ENCODE measurements at regions not wholly inside any gene's neighbourhood (a gene's known extent, or its start where the extent isn't known, plus 50 kb on each side); places are given as distances from the start of the nearest gene placed in this dataset.

GRCh38 chr6:164286011-164286410, 871.5 kb downstream of the QKI start:
- peaks cover 6% of the 10 kb centered on the region for H3K9me3 ChIP-seq (ENCODE audit: low read length)
- no peaks in the 10 kb centered on the region for H3K27me3 ChIP-seq (ENCODE audit: insufficient read depth, low read length)
- H3K4me1 ChIP-seq (ENCODE audit: insufficient read depth, low read length) = no peaks in the 10 kb centered on the region
- H3K36me3 ChIP-seq (ENCODE audit: insufficient read depth, low read length) = no peaks in the 10 kb centered on the region
- no peak overlapping the region for H2AFZ ChIP-seq (ENCODE audit: low read depth, low read length)
- H3K4me3 ChIP-seq (ENCODE audit: low read length) = no peak overlapping the region

GRCh38 chr6:164283574-164283973, 869.1 kb downstream of the QKI start:
- H3K4me3 ChIP-seq (ENCODE audit: low read length) = no peak overlapping the region
- H3K27me3 ChIP-seq (ENCODE audit: insufficient read depth, low read length) = no peaks in the 10 kb centered on the region
- no peak overlapping the region for H2AFZ ChIP-seq (ENCODE audit: low read depth, low read length)
- no peaks in the 10 kb centered on the region for H3K36me3 ChIP-seq (ENCODE audit: insufficient read depth, low read length)
- no peaks in the 10 kb centered on the region for H3K4me1 ChIP-seq (ENCODE audit: insufficient read depth, low read length)
- H3K9me3 ChIP-seq (ENCODE audit: low read length) = peaks cover 13% of the 10 kb centered on the region

GRCh38 chr6:164276211-164276610, 861.7 kb downstream of the QKI start:
- Histone ChIP-seq H2AFZ (ENCODE audit: low read depth, low read length) (no peak overlapping the region), H3K9me3 (ENCODE audit: low read length) (peaks cover 17% of the 10 kb centered on the region), H3K4me1 (ENCODE audit: insufficient read depth, low read length) (no peaks in the 10 kb centered on the region), H3K36me3 (ENCODE audit: insufficient read depth, low read length) (no peaks in the 10 kb centered on the region), H3K27me3 (ENCODE audit: insufficient read depth, low read length) (no peaks in the 10 kb centered on the region), H3K4me3 (ENCODE audit: low read length) (no peak overlapping the region)

GRCh38 chr6:164275773-164276172, 861.3 kb downstream of the QKI start:
- H3K4me3 ChIP-seq (ENCODE audit: low read length) = no peak overlapping the region
- H3K9me3 ChIP-seq (ENCODE audit: low read length) = peaks cover 19% of the 10 kb centered on the region
- H3K4me1 ChIP-seq (ENCODE audit: insufficient read depth, low read length) = no peaks in the 10 kb centered on the region
- no peaks in the 10 kb centered on the region for H3K36me3 ChIP-seq (ENCODE audit: insufficient read depth, low read length)
- H3K27me3 ChIP-seq (ENCODE audit: insufficient read depth, low read length) = no peaks in the 10 kb centered on the region
- no peak overlapping the region for H2AFZ ChIP-seq (ENCODE audit: low read depth, low read length)

DNA sequence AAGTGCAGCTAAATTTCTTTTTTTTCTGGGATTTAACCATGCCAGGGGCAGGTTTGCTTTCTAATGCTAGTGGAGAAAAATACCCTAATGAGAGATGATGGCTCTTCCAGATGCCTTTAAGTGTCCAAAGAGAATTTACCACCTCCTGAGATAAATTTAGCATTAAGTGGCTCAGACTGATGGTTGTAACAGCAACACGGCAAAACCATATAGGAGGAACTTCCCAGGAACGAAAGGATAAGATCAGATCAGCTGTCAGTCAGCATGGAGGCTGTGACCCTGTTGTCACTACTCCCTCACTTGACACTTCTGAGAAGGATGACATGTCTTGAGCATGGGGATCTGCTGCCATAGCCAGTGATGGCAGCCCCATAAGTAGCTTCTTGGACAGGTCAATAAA, 860.0 kb downstream of the QKI start:
- no peak overlapping the region for H2AFZ ChIP-seq (ENCODE audit: low read depth, low read length)
- H3K4me1 ChIP-seq (ENCODE audit: insufficient read depth, low read length) = no peaks in the 10 kb centered on the region
- no peaks in the 10 kb centered on the region for H3K36me3 ChIP-seq (ENCODE audit: insufficient read depth, low read length)
- H3K4me3 ChIP-seq (ENCODE audit: low read length) = no peak overlapping the region
- no peaks in the 10 kb centered on the region for H3K27me3 ChIP-seq (ENCODE audit: insufficient read depth, low read length)
- peaks cover 12% of the 10 kb centered on the region for H3K9me3 ChIP-seq (ENCODE audit: low read length)

DNA sequence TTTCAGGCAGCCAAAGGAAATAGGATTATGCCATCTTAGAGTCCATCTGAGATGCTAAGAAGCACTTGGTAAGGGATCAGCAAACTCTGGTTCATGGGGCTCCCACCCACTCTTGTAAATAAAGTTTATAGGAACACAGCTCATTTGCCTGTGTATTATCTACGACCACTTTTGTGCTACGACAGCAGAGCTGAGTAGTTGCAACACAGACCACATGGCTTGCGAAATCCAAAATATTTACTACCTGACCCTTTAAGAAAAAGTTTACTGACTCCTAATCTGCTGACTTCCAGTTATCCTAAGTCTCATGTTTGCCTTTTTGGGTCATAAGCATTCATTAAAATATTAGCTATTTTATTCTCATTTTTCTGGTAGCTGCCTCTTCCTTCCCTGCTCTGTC, 859.0 kb downstream of the QKI start:
- H3K4me3 ChIP-seq (ENCODE audit: low read length) = no peak overlapping the region
- no peaks in the 10 kb centered on the region for H3K4me1 ChIP-seq (ENCODE audit: insufficient read depth, low read length)
- no peaks in the 10 kb centered on the region for H3K27me3 ChIP-seq (ENCODE audit: insufficient read depth, low read length)
- H2AFZ ChIP-seq (ENCODE audit: low read depth, low read length) = no peak overlapping the region
- H3K9me3 ChIP-seq (ENCODE audit: low read length) = peaks cover 8% of the 10 kb centered on the region
- no peaks in the 10 kb centered on the region for H3K36me3 ChIP-seq (ENCODE audit: insufficient read depth, low read length)

DNA sequence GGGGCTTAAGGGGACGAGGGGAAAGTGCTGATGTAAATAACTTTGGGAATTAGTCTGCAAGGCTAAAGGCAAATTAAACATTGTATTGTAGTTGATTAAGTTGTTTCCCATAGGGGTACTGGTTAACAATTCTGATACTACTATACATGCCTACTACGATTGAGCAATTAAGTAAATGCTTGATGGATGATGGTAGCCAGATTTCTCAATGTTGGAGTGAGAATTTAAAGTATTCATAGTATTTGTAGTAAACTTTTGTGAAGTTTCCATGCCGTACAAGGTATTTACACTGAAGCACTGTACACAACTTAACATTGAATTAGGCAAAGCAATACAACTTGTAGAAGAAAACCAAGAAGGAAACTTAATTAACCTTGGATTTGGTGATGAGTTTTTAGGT, 852.3 kb downstream of the QKI start:
- Histone ChIP-seq H3K36me3 (ENCODE audit: insufficient read depth, low read length) (no peaks in the 10 kb centered on the region), H3K9me3 (ENCODE audit: low read length) (peaks cover 5% of the 10 kb centered on the region), H3K27me3 (ENCODE audit: insufficient read depth, low read length) (no peaks in the 10 kb centered on the region), H2AFZ (ENCODE audit: low read depth, low read length) (no peak overlapping the region), H3K4me3 (ENCODE audit: low read length) (no peak overlapping the region), H3K4me1 (ENCODE audit: insufficient read depth, low read length) (peaks cover 3% of the 10 kb centered on the region)

DNA sequence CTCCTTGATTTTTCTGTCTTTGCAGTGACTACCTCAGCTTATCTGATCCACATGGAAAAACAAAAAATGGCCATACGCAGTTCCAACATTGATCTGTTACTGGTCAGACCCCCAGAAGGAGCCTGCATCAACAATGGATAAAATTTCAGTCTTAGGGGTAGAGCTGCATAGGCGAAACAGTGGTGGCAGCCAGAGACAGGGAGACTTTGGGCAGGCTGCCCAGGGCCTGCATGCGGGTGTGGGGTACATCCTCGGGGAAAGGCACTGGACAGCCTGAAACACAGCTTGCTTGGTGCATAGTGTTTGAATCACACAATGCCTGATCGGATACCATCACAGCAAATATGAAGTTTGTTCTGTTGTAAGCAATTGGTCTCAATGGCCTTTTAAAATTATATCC, 847.8 kb downstream of the QKI start:
- Histone ChIP-seq H3K27me3 (ENCODE audit: insufficient read depth, low read length) (no peaks in the 10 kb centered on the region), H3K4me1 (ENCODE audit: insufficient read depth, low read length) (peaks cover 6% of the 10 kb centered on the region), H3K4me3 (ENCODE audit: low read length) (no peak overlapping the region), H3K36me3 (ENCODE audit: insufficient read depth, low read length) (no peaks in the 10 kb centered on the region), H2AFZ (ENCODE audit: low read depth, low read length) (no peak overlapping the region), H3K9me3 (ENCODE audit: low read length) (no peaks in the 10 kb centered on the region)

DNA sequence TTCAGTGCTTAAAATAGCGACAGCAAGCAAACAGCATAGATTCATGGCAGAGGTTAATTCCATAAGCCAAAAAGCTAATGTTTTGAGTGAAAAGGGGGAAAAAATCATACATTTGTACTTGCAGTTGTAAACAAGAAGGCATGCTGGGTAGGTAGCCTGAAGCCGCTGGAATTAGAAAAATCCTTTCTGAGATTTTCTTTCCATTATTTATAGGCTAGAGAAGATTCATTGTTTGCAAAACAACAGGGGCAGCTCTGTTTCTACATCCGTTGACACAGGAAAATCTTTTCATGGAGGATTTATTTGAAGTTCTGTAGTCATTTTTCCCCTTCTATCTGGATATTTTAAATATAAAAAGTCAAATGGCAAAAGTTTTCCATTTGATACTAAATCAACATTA, 843.9 kb downstream of the QKI start:
- Histone ChIP-seq H3K36me3 (ENCODE audit: insufficient read depth, low read length) (no peaks in the 10 kb centered on the region), H3K4me1 (ENCODE audit: insufficient read depth, low read length) (peaks cover 6% of the 10 kb centered on the region), H3K9me3 (ENCODE audit: low read length) (no peaks in the 10 kb centered on the region), H3K27me3 (ENCODE audit: insufficient read depth, low read length) (no peaks in the 10 kb centered on the region), H3K4me3 (ENCODE audit: low read length) (no peak overlapping the region), H2AFZ (ENCODE audit: low read depth, low read length) (no peak overlapping the region)

GRCh38 chr6:164252948-164253347, 838.4 kb downstream of the QKI start:
- no peak overlapping the region for H3K4me3 ChIP-seq (ENCODE audit: low read length)
- no peak overlapping the region for H2AFZ ChIP-seq (ENCODE audit: low read depth, low read length)
- H3K9me3 ChIP-seq (ENCODE audit: low read length) = no peaks in the 10 kb centered on the region
- no peaks in the 10 kb centered on the region for H3K36me3 ChIP-seq (ENCODE audit: insufficient read depth, low read length)
- peaks cover 9% of the 10 kb centered on the region for H3K4me1 ChIP-seq (ENCODE audit: insufficient read depth, low read length)
- no peaks in the 10 kb centered on the region for H3K27me3 ChIP-seq (ENCODE audit: insufficient read depth, low read length)

GRCh38 chr6:164252291-164252690, 837.8 kb downstream of the QKI start:
- Histone ChIP-seq H3K9me3 (ENCODE audit: low read length) (no peaks in the 10 kb centered on the region), H3K27me3 (ENCODE audit: insufficient read depth, low read length) (no peaks in the 10 kb centered on the region), H3K4me3 (ENCODE audit: low read length) (no peak overlapping the region), H3K36me3 (ENCODE audit: insufficient read depth, low read length) (no peaks in the 10 kb centered on the region), H3K4me1 (ENCODE audit: insufficient read depth, low read length) (peaks cover 13% of the 10 kb centered on the region), H2AFZ (ENCODE audit: low read depth, low read length) (no peak overlapping the region)

DNA sequence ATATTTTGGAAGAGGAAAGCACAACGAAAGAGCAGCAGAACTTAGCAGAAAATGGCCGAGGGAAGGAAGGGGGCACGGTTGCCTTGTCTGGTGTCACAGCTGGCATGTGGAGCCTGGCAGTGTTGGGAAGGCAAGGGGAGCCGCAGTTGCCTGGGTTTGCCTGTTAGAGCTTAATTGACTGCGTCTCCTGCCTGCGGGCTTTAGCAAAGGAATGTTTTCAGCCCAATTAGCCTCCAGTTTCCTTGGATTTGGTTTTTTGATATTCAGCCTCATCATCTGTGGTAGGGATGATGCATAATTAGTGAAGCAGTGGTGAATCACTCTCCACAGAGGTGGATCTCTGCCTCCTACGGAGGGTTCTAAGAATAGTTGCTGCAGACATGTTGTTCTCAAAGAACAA, 832.6 kb downstream of the QKI start:
- no peaks in the 10 kb centered on the region for H3K36me3 ChIP-seq (ENCODE audit: insufficient read depth, low read length)
- no peak overlapping the region for H3K4me3 ChIP-seq (ENCODE audit: low read length)
- peaks cover 3% of the 10 kb centered on the region for H3K9me3 ChIP-seq (ENCODE audit: low read length)
- no peak overlapping the region for H2AFZ ChIP-seq (ENCODE audit: low read depth, low read length)
- no peaks in the 10 kb centered on the region for H3K27me3 ChIP-seq (ENCODE audit: insufficient read depth, low read length)
- peaks cover 14% of the 10 kb centered on the region for H3K4me1 ChIP-seq (ENCODE audit: insufficient read depth, low read length)

- H3K4me1 ChIP-seq (ENCODE audit: insufficient read depth, low read length) = peaks cover 14% of the 10 kb centered on the region
- no peaks in the 10 kb centered on the region for H3K36me3 ChIP-seq (ENCODE audit: insufficient read depth, low read length)
- no peak overlapping the region for H2AFZ ChIP-seq (ENCODE audit: low read depth, low read length)
- no peak overlapping the region for H3K4me3 ChIP-seq (ENCODE audit: low read length)
- no peaks in the 10 kb centered on the region for H3K27me3 ChIP-seq (ENCODE audit: insufficient read depth, low read length)
- peaks cover 3% of the 10 kb centered on the region for H3K9me3 ChIP-seq (ENCODE audit: low read length)
These were observed 831.6 kb downstream of the QKI start for GRCh38 chr6:164246082-164246481.

- Histone ChIP-seq H3K4me1 (ENCODE audit: insufficient read depth, low read length) (peaks cover 14% of the 10 kb centered on the region), H3K36me3 (ENCODE audit: insufficient read depth, low read length) (no peaks in the 10 kb centered on the region), H2AFZ (ENCODE audit: low read depth, low read length) (no peak overlapping the region), H3K27me3 (ENCODE audit: insufficient read depth, low read length) (no peaks in the 10 kb centered on the region), H3K9me3 (ENCODE audit: low read length) (peaks cover 3% of the 10 kb centered on the region), H3K4me3 (ENCODE audit: low read length) (no peak overlapping the region)
These were observed 829.4 kb downstream of the QKI start for GRCh38 chr6:164243949-164244348.

Data from neuron (in vitro differentiated cells).